ENCODE measurements at regions not wholly inside any gene's neighbourhood (a gene's known extent, or its start where the extent isn't known, plus 50 kb on each side); places are given as distances from the start of the nearest gene placed in this dataset.

DNA sequence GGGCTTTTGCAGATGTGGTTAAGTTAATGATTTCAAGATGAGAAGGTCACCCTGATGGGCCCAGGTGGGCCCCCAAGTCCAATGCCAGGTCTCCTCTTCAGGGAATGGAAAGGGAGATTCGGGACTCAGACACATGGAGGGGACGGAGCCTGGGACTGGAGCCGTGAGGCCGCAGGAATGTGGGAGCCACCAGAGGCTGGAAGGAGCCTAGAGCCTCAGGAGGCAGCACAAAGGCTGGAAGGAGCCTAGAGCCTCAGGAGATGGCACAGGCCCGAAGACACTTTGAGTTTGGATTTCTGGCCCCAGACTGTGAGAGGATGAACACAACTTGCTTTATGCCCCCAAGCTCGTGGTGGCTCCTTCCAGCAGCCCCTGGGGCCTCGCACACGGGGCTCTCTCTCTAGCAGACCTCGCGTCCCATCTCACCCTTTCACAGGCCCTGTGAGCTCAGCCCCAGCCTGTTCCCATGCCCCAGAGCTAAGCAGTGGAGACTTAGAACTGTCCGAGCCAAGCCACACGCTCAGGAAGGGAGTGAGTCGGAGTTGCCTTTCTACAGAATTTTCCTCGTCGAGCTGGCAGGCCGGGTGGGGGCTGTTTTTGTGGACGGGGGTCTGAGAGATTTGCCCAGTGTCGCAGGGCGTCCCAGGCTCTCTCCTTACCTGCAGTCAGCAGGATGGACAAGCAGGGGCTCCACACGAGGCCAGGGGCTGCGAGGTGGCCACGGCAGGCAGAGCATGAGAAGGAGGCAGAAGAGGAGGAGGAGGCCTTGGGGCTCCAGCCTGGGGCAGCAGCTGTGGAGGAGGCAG lies 937.6 kb downstream of the BRD1 start:
- H3K4me3 ChIP-seq: no peak overlapping the region
- in situ Hi-C loops (cut with MboI; ENCODE audit: low sequenced_read_pairs): no loop called here

DNA sequence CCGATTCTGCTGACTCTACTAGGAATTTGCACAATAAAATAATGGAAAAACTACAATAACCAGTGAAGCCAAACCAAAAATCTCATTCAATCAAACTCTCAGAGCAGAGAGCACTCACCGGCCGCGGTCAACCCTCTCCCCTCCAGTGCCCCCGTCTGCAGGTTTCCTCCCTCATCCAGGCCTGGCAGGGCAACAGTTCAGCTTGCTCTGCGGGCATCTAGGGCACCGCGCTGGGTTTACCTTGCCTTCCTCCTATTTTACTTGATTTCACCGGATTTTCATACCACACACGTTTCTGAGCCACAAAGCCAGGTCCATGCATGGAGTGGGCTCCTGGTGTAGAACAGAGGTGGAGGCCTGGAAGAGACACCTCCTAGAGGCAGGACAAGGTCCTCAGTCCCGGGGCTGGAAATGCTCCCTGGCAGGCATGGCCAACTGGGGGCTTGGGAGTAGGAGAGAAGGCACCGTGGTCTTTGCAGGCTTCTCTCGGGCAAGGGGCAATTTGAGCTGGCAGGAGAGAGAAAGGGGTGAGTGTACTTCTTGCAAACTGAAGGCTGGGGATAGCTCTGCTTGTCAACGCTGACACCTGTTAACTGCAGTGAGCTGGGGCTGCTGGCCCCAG lies 938.4 kb downstream of the BRD1 start:
- Histone ChIP-seq H3K27me3 (ENCODE audit: low read depth) (no peaks in the 10 kb centered on the region), H3K4me1 (no peaks in the 10 kb centered on the region), H3K36me3 (replicated peaks) (no peaks in the 10 kb centered on the region), H3K9me3 (no peaks in the 10 kb centered on the region), H3K4me3 (no peak overlapping the region)
- in situ Hi-C loops (cut with MboI; ENCODE audit: low sequenced_read_pairs): no loop called here
- no peak for DNase-seq (ENCODE audit: low spot score in 2 of 2)

More for the DNA sequence above, 937.6 kb downstream of the BRD1 start:
- Histone ChIP-seq H3K27me3 (ENCODE audit: low read depth) (no peaks in the 10 kb centered on the region), H3K36me3 (replicated peaks) (no peaks in the 10 kb centered on the region), H3K9me3 (no peaks in the 10 kb centered on the region), H3K4me1 (no peaks in the 10 kb centered on the region)
- DNase-seq (ENCODE audit: low spot score in 2 of 2): no peak

- Histone ChIP-seq H3K9me3 (no peaks in the 10 kb centered on the region), H3K27me3 (ENCODE audit: low read depth) (no peaks in the 10 kb centered on the region), H3K4me3 (no peak overlapping the region), H3K4me1 (no peaks in the 10 kb centered on the region), H3K36me3 (replicated peaks) (no peaks in the 10 kb centered on the region)
- in situ Hi-C loops (cut with MboI; ENCODE audit: low sequenced_read_pairs): no loop called here
- DNase-seq (ENCODE audit: low spot score in 2 of 2): no peak
Observed at GRCh38 chr22:48888466-48889208, 939.0 kb downstream of the BRD1 start.

- H3K9me3 ChIP-seq: no peaks in the 10 kb centered on the region
- DNase-seq (ENCODE audit: low spot score in 2 of 2): no peak
- in situ Hi-C loops (cut with MboI; ENCODE audit: low sequenced_read_pairs): no loop called here
- H3K27me3 ChIP-seq (ENCODE audit: low read depth): no peaks in the 10 kb centered on the region
- H3K4me3 ChIP-seq: no peak overlapping the region
- no peaks in the 10 kb centered on the region for H3K36me3 ChIP-seq (replicated peaks)
- H3K4me1 ChIP-seq: no peaks in the 10 kb centered on the region
Observed at GRCh38 chr22:48887394-48888332, 940.0 kb downstream of the BRD1 start.

GRCh38 chr22:48886604-48887393 lies 940.9 kb downstream of the BRD1 start:
- in situ Hi-C loops (cut with MboI; ENCODE audit: low sequenced_read_pairs): no loop called here
- DNase-seq (ENCODE audit: low spot score in 2 of 2): no peak

DNA sequence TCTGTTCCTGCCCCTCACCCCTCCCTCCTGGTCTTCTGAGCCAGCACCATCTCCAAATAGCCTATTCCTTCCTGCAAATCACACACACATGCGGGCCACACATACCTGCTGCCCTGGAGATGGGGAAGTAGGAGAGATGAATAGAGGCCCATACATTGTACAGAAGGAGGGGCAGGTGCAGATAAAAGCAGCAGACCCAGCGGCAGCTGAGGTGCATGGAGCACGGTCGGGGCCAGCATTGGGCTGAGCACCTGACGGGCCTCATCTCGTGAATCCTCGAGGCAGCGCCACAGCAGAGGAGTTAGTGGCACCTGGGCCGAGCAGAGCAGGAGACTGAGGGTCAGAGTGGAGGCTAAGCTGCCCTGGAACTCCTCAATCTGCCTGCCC lies 941.8 kb downstream of the BRD1 start:
- DNase-seq (ENCODE audit: low spot score in 2 of 2): no peak
- Histone ChIP-seq H3K4me3 (no peak overlapping the region), H3K27me3 (ENCODE audit: low read depth) (no peaks in the 10 kb centered on the region), H3K36me3 (replicated peaks) (no peaks in the 10 kb centered on the region), H3K9me3 (no peaks in the 10 kb centered on the region), H3K4me1 (no peaks in the 10 kb centered on the region)
- in situ Hi-C loops (cut with MboI; ENCODE audit: low sequenced_read_pairs): no loop called here

More at GRCh38 chr22:48886604-48887393, 940.9 kb downstream of the BRD1 start:
- Histone ChIP-seq H3K4me1 (no peaks in the 10 kb centered on the region), H3K4me3 (no peak overlapping the region), H3K27me3 (ENCODE audit: low read depth) (no peaks in the 10 kb centered on the region), H3K9me3 (no peaks in the 10 kb centered on the region), H3K36me3 (replicated peaks) (no peaks in the 10 kb centered on the region)

DNA sequence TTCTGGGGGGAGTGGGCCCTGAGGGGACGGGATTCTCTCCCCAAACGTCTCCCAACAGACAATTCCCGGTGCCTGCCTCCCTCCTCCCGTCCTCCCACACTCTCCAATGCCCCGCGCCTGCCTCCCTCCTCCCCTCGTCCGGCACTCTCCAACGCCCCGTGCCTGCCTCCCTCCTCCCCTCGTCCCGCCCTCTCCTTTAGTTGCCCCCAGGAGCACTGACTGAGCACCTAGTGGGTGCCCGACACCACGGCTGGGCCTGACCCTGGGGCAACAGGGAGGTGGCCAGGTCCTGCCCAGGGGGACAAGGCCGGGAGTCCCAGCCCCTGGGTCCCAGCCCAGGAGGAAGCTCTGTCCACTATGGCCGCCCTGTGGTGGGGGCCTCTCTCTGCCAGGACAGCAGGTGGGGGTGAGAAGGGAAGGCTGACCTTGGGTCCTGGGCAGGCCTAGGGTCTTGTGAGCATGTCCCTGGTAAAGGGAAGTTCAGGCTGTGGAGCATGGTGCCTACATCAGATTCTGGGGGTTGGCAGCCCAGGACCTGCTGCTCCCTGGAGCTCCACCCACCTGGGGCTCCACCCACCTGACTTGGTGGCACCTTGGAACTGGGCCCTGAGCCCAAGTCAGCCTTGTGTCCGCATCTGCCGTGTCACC lies 942.3 kb downstream of the BRD1 start:
- no peaks in the 10 kb centered on the region for H3K36me3 ChIP-seq (replicated peaks)
- in situ Hi-C loops (cut with MboI; ENCODE audit: low sequenced_read_pairs): no loop called here
- H3K9me3 ChIP-seq: no peaks in the 10 kb centered on the region
- DNase-seq (ENCODE audit: low spot score in 2 of 2): no peak
- H3K4me3 ChIP-seq: no peak overlapping the region
- no peaks in the 10 kb centered on the region for H3K27me3 ChIP-seq (ENCODE audit: low read depth)
- H3K4me1 ChIP-seq: no peaks in the 10 kb centered on the region

DNA sequence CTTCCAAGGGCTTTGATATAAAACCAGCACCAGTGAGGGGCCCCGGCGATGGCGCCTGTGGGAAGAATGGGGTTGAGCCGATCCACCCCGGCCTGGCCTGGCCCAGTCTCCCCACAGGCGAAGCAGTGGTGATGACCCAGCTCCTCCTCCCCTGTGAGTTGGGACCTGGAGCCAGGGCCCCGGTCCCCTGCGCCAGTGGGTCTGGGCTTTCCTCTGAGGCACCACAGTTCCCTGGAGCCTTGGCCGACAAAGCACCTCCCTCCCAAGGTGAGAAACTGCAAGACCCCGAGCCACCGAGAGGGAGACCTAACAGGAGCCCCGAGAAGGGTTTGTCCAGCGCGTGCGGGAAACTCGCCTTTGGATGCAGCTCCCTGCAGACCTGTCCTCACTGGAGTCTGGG lies 942.9 kb downstream of the BRD1 start:
- Histone ChIP-seq H3K4me3 (no peak overlapping the region), H3K4me1 (no peaks in the 10 kb centered on the region), H3K36me3 (replicated peaks) (no peaks in the 10 kb centered on the region), H3K27me3 (ENCODE audit: low read depth) (no peaks in the 10 kb centered on the region), H3K9me3 (no peaks in the 10 kb centered on the region)
- no peak for DNase-seq (ENCODE audit: low spot score in 2 of 2)
- in situ Hi-C loops (cut with MboI; ENCODE audit: low sequenced_read_pairs): no loop called here

DNA sequence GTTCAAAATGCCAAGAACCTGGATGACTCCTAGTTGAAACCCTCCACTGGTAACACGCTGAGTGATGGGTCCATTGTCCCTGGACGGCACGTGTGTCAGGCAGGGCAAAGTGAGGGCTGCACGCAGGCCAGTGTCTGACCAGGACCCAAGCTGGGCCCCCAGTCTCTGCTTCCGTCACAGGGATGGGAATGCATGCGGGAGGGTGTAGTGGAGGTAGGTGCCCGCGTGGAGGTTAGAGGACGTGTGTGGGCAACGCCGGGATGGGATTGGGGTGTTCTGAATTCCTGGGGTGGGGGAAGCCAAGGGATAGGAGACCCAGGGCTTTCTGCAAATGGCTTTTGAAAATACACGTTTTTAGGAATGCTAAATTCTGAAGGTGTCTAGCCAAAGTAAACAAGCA lies 943.3 kb downstream of the BRD1 start:
- Histone ChIP-seq H3K36me3 (replicated peaks) (no peaks in the 10 kb centered on the region), H3K4me3 (no peak overlapping the region), H3K4me1 (no peaks in the 10 kb centered on the region), H3K9me3 (no peaks in the 10 kb centered on the region), H3K27me3 (ENCODE audit: low read depth) (no peaks in the 10 kb centered on the region)
- in situ Hi-C loops (cut with MboI; ENCODE audit: low sequenced_read_pairs): no loop called here
- no peak for DNase-seq (ENCODE audit: low spot score in 2 of 2)

DNA sequence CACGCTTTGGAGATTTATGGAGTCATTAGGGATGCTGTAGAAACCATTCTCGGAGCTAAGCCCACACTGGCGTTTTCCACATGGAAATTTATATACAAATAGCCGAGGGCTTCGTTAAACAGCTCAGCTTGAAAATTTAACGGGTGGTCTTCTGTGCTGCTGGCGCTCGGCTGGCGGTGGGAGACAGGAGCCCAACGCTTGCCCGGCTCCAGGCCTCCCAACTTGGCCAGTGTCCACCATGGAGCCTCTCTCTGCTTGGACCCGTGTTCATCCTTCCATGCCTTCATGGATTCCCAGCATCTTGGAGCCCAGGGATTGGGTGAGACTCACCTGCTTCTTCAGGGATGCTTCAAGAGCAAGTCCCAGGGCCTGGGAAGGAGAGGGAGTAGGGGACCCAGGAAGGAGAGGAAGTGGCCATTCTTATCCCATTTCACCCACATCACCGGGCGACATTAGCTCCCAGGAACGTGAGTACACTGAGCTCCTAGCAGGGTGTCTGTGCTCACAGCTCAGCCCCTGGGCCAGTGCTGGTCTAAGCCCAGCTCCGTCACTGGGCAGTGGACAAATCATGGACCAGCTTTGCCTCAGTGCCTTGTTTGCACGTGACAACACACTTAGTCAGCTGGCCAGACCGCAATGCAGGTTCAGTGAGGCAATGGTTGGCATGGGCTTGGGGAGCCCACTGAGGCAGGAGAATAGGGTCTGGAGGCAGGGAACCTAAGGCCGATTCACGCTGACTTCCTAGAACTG lies 944.3 kb downstream of the BRD1 start:
- no peaks in the 10 kb centered on the region for H3K27me3 ChIP-seq (ENCODE audit: low read depth)
- no peaks in the 10 kb centered on the region for H3K36me3 ChIP-seq (replicated peaks)
- DNase-seq (ENCODE audit: low spot score in 2 of 2): no peak
- no peaks in the 10 kb centered on the region for H3K4me1 ChIP-seq
- H3K9me3 ChIP-seq: no peaks in the 10 kb centered on the region
- in situ Hi-C loops (cut with MboI; ENCODE audit: low sequenced_read_pairs): no loop called here
- no peak overlapping the region for H3K4me3 ChIP-seq

GRCh38 chr22:48882636-48883200 lies 945.0 kb downstream of the BRD1 start:
- Histone ChIP-seq H3K27me3 (ENCODE audit: low read depth) (no peaks in the 10 kb centered on the region), H3K36me3 (replicated peaks) (no peaks in the 10 kb centered on the region), H3K4me1 (no peaks in the 10 kb centered on the region), H3K4me3 (no peak overlapping the region), H3K9me3 (no peaks in the 10 kb centered on the region)
- no peak for DNase-seq (ENCODE audit: low spot score in 2 of 2)
- in situ Hi-C loops (cut with MboI; ENCODE audit: low sequenced_read_pairs): no loop called here
